ENCODE measurements at regions not wholly inside any gene's neighbourhood (a gene's known extent, or its start where the extent isn't known, plus 50 kb on each side); places are given as distances from the start of the nearest gene placed in this dataset.

DNA sequence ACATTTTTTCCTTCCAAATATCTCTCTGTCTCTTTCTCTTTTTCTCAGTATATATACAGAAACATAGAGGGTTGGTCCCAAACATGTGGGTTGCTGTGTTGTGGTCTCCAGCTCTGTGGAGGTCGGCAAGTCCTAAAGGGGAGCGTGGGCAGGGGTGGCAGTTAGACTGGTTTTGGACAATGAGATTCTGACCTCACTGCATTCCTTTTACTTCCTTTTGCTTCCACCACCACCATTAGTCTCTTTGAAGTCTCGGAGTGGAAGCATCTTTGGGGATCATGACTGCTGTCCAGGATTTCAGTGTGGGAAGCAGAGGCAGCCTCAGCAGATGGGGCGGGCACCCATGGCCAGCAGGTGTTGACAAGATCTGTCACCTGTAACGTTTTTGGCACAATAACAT lies 1091.8 kb downstream of the RAPGEF2 start:
- DNase-seq (ENCODE audit: low read depth): no peak

DNA sequence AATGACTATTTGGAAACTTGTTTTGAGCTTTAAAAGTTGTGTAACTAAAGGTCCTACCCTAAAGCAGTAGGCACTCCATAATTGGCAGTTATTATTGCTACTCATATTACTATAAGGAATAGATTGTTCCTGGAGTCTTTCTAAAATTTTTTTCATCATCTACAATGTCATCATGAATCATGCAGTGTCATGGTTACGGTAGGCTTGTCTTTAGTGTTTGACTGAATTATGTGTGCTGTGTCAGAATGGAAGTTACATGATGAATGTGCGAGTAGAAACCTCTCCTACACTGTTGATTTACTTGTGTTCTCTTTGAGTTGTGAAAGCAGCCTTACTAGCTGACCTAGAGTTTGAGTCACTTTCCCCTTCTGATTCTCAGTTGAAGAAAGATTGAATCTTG lies 1099.9 kb downstream of the RAPGEF2 start:
- DNase-seq (ENCODE audit: low read depth): peak; percentile 94

DNA sequence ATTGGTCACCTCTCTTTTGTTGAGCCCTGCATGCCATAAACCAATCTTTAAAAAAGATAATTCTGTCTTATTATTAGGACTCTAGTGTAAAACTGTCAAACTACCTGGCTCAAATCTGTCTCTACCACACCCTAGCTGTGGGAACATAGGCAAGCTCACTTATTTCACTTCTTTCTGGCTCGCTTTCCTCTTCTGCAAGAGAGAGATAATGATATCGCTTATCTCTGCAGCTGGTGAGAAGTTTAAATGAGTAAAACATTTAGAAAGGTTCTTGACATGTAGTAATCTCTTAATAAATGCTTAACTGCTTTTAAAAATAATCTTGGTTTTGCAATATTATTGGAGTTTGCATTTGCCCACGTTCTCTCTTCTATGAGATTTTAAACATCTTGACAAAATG lies 1109.2 kb downstream of the RAPGEF2 start:
- DNase-seq (ENCODE audit: low read depth): no peak

DNA sequence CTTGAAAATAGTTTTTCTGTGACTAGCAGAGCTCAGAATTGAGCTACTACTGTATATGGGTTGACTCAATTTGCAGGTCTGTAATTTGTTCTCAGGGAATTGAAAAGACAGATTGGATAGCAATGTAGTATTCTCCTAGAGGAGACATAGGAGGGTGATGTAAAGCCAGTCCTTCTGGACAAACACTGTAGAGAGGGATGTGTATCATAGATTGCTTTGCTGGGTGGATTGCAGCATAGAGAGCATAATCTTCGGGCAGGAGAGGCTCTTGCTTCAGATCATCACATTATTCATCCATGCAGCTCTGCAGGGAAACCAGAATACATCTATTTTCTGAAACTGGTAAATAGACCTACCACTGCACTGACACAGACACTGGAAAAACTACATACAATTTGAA lies 1110.5 kb downstream of the RAPGEF2 start:
- peak; percentile 11 for DNase-seq (ENCODE audit: low read depth)

DNA sequence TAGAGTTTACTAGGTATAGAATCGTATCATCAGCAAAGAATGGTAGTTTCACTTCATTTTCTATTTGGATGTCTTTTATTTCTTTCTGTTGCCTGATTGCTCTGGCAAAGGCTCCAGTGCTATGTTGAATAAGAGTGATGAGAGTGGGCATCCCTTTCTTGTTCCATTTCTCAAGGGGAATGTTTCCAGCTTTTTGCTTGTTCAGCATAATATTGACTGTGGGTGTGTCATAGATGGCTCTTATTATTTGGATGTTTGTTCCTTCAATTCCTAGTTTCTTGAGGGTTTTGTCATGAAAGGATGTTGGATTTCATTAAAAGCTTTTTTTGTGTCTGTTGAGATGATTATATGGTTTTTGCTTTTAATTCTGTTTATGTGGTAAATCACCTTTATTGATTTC lies 1114.5 kb downstream of the RAPGEF2 start:
- no peak for DNase-seq (ENCODE audit: low read depth)

DNA sequence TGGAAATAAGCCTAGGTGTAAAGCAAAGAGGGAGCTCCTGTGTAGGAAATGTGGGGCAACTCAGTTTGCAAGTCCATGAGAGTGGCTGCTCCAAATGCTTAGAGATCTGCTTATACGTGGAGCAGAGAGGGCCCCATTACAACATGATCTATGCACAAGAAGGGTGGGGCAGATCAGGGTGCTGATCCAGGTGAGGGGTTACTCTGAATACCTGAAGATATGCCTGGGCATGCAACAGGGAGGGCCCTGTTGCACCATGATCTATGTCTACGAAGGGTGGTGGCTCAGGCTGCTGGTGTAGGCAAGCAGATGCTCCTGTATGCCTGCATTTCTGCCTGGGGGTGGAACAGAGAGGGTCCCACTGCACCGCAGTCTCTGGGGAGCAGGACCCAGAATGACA lies 1121.2 kb downstream of the RAPGEF2 start:
- DNase-seq (ENCODE audit: low read depth): no peak

DNA sequence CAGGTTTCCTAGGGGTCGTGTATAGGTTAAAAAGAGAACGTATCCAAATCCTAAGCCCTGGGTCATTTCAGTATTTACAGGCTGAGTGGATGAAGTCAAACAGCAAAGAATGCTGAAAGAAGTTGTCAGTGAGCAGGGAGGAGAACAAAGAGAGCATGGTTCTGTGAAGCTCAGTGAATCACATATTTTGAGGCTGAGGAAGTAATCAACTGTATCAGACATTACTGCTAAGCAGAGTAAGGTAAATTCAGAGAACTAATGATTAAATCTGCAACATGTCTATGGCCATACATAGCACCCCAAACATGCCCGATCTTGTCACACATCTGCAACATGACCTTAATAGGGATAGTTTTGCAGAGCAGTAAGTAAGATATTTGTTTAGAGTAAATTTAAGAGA lies 1130.3 kb downstream of the RAPGEF2 start:
- DNase-seq (ENCODE audit: low read depth): no peak

DNA sequence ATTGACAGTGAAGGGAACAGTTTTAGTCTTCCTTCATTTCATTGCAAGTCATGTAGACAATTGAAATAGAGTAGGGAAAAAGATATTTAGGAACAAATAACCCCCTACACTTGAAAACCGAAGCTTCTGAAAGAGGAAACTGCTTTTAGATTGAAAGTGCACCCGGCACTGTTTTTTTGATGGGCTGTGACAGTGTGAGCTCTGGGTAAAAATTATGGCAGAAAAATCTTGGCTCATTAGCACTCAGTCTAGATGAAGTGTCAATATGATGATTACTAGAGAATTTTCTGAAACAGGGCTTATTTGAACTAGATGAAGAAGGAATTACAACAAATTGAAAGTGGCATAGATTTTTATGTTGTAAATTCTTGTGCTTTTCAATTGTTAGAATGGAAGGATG lies 1132.4 kb downstream of the RAPGEF2 start:
- no peak for DNase-seq (ENCODE audit: low read depth)

DNA sequence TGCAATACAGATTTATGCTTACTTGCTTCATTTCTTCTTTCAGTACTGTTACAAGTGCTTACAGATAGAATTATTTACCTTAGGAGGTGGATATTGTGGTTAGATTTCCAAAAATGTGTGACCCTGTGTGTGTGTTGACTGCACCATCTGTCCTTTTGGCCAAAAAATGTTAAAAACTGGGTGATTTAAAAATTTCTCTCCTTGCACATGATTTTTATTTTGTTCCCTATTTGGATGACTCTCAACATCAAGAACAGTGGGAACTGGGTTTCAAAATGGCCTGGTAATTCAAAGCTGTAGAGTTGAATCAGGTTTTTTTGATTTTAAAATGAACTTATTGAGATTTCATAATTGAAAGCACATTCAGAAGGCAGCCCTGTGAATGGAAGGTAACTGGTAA lies 1132.9 kb downstream of the RAPGEF2 start:
- no peak for DNase-seq (ENCODE audit: low read depth)

DNA sequence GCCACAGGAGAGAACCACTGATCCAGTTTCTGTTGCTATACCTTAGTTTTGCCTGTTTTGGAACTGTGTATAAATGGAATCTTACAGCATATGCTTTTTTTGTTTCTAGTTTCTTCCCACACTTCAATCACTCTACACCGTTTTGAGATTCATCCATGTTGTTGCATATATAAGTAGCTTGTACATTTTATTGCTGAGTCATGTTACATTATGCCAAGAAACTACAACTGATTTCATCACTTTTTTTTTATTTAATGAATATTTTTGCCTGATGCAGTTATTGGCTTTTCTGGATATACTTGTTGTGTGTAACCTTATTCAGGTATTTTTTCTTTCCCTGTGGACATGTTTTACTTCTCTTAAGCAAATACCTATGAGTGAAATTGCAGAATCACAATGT lies 1135.9 kb downstream of the RAPGEF2 start:
- peak; percentile 5 for DNase-seq (ENCODE audit: low read depth)

DNA sequence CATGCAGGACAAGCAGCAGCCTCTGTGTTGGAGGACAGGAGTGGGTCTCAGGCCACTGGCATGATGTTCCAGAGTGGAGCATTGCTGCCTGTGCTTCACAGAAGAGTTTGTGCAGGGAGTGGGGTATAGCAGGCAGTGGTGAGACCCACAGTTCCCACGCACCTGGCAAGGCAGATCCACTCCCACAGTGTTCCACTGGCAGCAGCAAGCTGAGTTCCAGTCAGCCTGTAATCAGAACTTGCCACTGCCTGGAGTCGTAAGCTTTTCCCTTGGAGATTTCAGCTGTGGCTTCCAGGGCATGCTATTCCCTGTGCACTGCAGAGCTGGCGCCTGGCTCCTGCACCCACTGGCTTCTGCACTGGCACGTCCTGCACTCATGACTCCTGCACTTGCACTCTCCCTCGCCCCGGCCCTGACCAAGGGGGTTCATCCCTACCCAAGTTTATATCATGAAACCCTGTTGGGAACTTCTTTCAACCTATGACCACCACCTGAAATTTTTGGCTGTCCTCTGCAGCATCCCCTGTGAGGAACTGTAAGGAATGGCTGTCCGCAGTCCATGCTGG lies 1144.3 kb downstream of the RAPGEF2 start:
- DNase-seq (ENCODE audit: low read depth): no peak

DNA sequence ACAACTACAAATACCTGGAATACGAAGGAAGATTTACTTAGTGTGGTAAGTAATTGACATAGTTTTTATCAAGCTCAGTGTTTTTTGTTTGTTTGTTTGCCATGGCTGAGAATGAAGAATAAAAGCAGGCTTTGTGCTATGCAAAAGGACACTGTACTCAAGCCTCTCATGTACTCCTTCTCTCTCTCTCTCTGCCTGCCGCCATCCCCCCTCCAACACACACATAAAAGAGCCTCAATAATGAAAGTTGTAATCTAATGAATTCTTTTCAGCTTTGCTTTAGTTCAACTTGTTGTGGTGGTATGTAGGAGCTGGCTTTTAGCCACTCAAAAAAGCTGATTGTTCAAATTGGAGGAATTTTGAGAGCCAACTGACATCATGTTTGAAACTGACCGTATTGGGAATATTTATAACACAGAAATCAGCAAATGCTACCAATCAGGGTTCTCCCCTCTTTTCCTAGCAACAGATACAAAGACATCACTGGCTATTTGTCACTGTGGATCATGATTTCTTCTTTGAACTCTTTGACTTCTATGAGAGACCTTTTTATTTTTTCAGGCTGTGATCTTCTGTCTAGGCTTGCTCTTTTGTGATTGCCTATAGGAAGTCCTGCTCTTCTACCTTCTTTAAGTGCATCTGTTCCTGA lies 1148.8 kb downstream of the RAPGEF2 start:
- no peak for DNase-seq (ENCODE audit: low read depth)

DNA sequence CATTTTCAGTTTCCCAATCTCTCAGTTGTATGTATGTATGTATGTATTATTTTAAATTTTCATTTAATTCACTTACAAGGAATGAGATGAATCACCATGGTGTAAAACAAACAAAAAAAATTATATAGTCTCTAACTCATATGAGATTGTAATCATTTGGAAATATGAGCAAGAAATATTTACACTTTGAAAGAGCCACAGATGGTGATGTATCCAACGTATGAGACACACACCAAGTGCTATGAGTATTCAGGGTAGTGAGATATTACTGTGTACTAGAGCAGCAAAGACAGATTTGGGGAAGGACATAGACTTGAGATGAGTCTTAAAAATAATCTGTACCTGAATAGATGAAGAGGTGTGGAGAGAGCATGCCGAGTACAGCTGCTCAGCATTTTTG lies 1154.4 kb downstream of the RAPGEF2 start:
- DNase-seq (ENCODE audit: low read depth): no peak

DNA sequence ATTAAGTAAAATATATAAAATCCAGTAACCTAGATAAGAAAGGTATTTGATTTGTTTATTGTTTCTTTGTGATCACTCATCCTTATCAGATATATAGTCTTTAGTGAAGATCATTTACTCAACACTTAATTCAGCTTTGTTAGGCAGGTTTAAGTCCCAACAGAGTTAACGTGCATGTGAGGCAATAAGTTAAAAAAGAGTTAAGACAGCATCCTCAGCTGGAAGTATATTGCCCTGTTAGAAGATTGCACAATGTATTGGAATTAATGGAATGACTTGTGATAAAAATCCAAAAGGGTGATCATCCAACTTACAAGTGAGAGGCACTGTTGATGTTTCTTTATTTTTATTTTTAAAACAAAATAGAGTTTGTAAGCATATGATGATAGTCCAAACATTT lies 1162.1 kb downstream of the RAPGEF2 start:
- peak; percentile 2 for DNase-seq (ENCODE audit: low read depth)

DNA sequence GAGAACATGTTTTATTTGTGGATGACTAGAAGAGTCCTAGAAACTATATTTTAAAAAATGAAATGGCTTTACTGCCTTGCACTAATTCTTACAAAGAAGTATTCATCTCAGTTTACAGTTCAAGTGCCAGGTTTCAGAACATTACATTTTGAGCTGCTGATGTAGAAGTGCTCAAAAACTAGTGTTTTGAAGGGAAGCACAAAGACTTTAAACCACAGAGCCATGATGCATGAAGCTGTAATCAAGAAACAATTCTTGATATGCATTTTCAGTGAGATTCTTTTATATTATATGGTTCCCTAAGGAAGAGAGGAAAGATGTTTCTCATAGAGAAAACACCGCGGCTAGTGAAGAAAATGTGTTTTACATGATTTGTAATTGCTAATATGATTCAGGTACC lies 1163.0 kb downstream of the RAPGEF2 start:
- peak; percentile 43 for DNase-seq (ENCODE audit: low read depth)

DNA sequence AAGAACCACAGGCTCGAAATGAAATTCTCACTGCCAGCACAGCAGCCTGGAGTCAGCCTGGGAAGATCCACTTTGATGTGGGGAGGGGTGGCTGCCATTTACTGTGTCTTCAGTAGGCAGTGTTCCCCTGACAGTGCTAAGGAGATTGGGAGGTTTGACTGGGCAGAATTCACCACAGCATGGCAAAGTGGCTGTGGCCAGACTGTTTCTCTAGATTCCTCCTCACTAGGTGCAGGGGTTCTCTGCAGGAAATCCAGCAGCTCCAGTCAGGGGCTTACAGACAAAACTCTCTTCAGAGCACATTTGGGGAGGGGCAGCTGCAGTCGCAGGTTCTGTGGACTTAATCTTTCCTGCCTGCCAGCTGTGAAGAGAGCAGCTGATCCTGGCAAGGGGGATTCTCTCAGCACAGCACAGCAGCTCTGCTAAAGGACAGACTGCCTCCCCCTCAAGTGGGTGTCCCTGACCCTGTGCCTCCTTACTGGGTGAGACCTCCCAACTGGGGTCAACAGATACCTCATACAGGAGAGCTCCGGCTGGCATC lies 1174.0 kb downstream of the RAPGEF2 start:
- DNase-seq (ENCODE audit: low read depth): no peak

DNA sequence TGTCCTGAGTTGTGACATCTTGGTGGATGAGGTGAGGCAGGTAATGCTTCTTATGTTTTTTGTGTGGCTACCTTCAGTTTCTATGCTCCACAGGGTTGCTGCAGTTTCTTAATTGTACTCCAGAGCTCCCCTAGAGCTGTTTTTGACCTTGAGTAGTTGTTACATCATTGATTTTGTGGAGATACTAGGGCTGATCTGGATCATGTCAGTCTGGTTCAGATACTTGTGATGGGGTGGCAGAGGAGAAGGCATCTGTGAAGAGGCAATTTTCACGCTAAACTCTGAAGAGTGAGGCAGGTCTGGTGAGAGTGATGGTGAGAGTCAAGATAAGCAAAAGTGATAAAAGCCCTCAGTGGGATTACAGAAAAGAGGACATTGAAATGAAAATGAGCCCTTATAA lies 1180.2 kb downstream of the RAPGEF2 start:
- DNase-seq (ENCODE audit: low read depth): no peak

DNA sequence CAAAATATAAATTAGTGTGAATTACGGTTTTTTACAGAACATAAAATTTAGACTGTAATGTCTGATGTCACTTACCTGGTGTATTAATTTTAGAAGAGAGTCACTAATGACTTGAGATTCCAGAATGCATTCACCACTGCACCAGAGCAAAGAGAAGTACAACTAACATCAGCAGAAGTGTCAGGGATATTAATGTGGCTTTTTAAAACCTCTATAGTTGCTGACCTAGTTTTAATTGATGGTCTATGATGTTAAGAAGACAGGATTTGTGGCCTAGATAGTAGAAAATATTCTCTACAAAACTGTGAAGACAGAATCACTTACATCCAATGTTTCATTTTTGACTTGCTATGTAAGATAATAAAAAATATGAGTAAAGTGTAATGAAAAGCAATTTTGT lies 1181.6 kb downstream of the RAPGEF2 start:
- no peak for DNase-seq (ENCODE audit: low read depth)

DNA sequence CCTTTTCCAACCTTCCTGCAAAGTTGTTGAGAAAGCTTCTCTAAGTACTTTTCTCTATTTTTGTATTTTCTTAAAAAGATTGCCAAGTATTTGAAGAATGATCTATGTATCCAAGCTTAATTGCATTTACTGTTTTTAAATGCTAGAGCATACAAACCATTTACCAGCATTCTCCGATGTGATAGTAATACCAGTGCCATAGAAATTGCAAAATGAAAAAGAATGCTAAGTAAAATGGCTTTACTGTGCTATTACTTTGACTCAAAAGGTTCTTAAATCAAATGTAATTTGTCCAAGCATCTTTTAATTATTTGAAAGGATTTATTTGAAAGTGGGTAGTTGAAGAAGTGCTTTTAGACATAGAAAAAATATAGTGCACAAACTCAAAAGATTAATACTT lies 1183.2 kb downstream of the RAPGEF2 start:
- DNase-seq (ENCODE audit: low read depth): no peak

DNA sequence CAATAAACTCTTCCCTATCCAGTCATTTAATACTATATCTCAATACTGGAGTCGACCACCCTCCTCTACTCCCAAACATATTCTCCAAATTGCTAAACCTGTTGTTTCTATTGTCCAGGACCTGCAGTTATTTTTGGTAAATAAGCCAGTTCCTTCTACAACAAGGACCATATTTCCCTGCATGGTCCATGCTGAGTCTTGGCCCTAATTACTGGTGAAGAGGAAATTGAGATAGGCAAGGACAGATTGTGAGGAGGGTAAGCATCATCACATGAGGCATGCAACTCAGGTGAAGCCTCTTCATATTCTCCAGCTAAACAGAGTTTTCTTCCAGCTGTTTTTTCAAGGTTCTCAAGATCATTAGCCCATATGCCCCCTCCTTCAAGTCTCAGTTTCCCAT lies 1193.6 kb downstream of the RAPGEF2 start:
- no peak for DNase-seq (ENCODE audit: low read depth)

DNA sequence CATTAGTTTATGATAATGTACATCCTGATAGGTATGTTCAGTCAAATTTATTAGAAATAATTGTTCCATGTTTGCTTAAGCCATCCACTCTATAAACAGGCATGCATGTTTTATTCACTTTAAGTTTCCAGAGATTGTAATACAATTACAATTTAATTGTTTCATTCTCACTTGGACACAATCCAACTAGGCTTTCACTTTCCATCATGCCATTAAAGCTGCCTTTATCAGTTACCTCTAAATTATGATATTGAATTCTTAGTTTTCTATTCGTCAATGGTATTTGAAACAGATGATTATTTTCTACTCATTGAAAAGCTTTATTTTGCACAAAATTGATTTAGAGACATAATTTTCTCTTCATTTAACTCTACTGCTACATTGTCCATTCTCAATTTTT lies 1196.3 kb downstream of the RAPGEF2 start:
- DNase-seq (ENCODE audit: low read depth): no peak

DNA sequence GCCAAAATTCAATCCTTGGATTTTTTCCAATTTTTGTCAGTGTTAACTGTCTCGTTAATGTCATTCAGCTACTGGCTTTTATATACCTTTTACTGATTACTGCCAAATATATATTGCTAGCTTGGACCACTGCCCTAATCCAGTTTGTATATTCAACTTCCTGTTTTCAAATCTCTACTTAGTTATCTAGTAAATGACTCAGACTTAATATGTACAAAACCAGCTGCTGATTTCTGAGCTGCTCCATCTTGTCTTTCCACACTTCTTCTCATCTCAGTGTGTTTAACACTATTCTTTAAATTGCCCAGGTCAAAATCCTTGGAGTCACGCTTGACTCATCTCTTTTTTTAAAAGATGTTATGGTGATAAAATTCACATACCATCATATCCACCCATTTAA lies 1196.7 kb downstream of the RAPGEF2 start:
- DNase-seq (ENCODE audit: low read depth): peak; percentile 14

DNA sequence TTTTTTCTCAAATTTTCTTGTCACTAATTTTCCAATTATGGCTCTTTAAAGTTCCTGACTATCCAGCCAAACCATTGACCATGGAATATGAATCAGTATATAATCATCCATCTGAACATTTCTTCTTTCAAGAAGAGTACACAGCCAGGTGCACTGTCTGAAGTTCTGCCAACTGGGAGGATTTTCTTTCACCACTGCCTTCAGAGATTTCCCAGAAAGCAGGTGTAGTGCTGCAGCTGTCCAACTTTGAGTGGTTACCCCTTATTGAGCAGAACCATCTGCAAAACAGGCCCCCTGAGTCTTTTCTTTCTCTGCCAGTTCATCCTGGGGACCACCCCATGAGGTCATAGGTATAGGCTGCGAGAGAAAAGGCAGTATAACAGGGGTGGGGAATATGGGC lies 1213.2 kb downstream of the RAPGEF2 start:
- peak; percentile 72 for DNase-seq (ENCODE audit: low read depth)

Measured in LHCN-M2 (cell line).